Activated CD4-positive, alpha-beta T cell treated with anti-CD3 and anti-CD28 coated beads for 36 hours (primary cell): ENCODE measurements at regions not wholly inside any gene's neighbourhood (a gene's known extent, or its start where the extent isn't known, plus 50 kb on each side); places are given as distances from the start of the nearest gene placed in this dataset.

Experiments used
- ATAC-seq: fragments of 200-7000 bp; cut with Tn5 transposase; one replicate; pipeline ENCODE4 v1.10.0; 2021; ENCODE audit warnings: mild to moderate bottlenecking, moderate library complexity
- CTCF ChIA-PET: fragments of 350-600 bp; sonication (Branson Sonifier 250); formaldehyde crosslinking; loops from one replicate; lab custom pipeline; 2021; ENCODE audit warnings: antibody characterized with exemption; lab: Charles Lee
- POLR2A ChIA-PET: fragments of 350-600 bp; sonication (Branson Sonifier 250); formaldehyde crosslinking; loops from one replicate; lab custom pipeline; 2021; ENCODE audit warnings: antibody characterized with exemption, inconsistent platforms; lab: Charles Lee
- DNase-seq: peaks from one replicate; pipeline ENCODE4 v3.0.0-alpha.2; 2020
- H3K27ac Mint-ChIP-seq: one replicate; pipeline ENCODE4 v1.8.0; 2021; ENCODE audit warnings: mixed read lengths
- H3K27me3 Mint-ChIP-seq: one replicate; pipeline ENCODE4 v1.8.0; 2021; ENCODE audit warnings: mixed read lengths
- H3K36me3 Mint-ChIP-seq: one replicate; pipeline ENCODE4 v1.8.0; 2021; ENCODE audit warnings: low read depth, mixed read lengths
- H3K4me1 Mint-ChIP-seq: one replicate; pipeline ENCODE4 v1.8.0; 2021; ENCODE audit warnings: mixed read lengths
- H3K4me3 Mint-ChIP-seq: one replicate; pipeline ENCODE4 v1.8.0; 2021; ENCODE audit warnings: mild to moderate bottlenecking, moderate library complexity, mixed read lengths
- H3K9me3 Mint-ChIP-seq: one replicate; pipeline ENCODE4 v1.8.0; 2021; ENCODE audit warnings: low read depth, mixed read lengths
- intact Hi-C, 2 experiments: fragments of 100-400 bp; cut with DNase I in 1 of 2; cut with micrococcal nuclease in 1 of 2; formaldehyde crosslinking; loops; one replicate each; pipeline versions ENCODE4 v1.14.2 to v1.15.1; 2022 to 2024; cut with DNase I, micrococcal nuclease

DNA sequence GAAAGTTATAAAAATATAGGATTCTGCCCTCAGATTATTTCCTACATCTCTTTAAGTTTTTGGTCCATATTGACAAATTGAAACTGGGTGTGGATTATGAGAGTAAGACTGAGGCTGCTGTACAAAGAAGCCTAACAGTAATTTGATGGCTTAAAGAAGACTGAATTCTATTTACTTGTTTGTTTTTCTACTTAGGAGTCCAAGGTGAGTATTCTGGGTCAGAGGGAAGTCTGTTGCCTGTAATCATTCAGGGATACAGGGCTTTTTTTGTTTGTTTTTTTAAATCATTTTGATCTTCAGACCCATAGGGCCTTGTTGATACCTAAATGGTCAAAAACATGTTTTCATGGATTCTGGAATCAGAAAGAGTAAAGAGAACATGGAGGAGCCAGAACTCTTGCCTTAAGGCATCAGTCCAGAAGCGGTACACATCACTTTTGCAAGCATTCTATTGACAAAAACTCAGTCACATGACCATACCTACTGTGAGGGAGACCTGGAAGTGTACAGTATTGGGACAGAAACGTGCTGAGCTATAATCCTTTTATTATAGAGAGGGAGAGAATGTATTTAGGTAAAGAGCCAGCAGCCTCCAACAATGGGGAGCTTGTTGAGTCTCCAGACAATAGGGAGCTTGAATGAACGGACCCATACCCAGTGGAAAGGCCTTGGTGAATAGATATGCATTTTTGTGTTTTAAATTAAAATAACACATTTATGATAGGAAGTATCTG, 102.7 kb downstream of the LRRC70 start:
- ChIA-PET POLR2A (no interaction called here), CTCF (no interaction called here)
- no peak overlapping the region for H3K27ac Mint-ChIP-seq
- no peaks in the 10 kb centered on the region for H3K36me3 Mint-ChIP-seq
- DNase-seq (no peak), ATAC-seq (no peak)
- no peak overlapping the region for H3K4me3 Mint-ChIP-seq
- H3K4me1 Mint-ChIP-seq: no peaks in the 10 kb centered on the region
- no peaks in the 10 kb centered on the region for H3K27me3 Mint-ChIP-seq
- H3K9me3 Mint-ChIP-seq: peaks cover 8% of the 10 kb centered on the region
- intact Hi-C loops: no loop called here

DNA sequence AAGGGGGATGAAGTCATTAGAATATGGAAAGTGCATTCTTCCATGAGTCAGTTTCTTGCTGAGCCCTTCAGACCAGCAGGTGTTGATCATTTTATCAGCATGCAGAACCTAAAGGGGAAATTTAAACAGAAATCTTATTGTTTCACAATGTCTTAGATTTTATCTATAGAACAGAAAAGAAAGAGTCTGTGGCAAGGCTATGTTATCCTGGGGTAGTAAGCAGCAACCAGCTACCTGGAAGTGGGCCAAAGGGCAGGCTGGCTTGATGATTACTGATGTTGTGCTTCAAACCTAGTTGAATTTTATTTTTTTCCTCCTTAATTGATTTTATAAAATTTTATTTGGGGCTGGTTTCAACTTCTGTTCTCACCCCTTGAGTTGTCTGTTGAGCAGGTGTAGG, 101.5 kb downstream of the LRRC70 start:
- ATAC-seq: no peak
- ChIA-PET POLR2A (no interaction called here), CTCF (no interaction called here)
- Mint-ChIP-seq H3K4me3 (no peak overlapping the region), H3K9me3 (peaks cover 8% of the 10 kb centered on the region), H3K27me3 (peaks cover 4% of the 10 kb centered on the region), H3K27ac (no peak overlapping the region), H3K4me1 (no peaks in the 10 kb centered on the region), H3K36me3 (peaks cover 2% of the 10 kb centered on the region)
- intact Hi-C loops: no loop called here
- DNase-seq: no peak
